ENCODE measurements at regions not wholly inside any gene's neighbourhood (a gene's known extent, or its start where the extent isn't known, plus 50 kb on each side); places are given as distances from the start of the nearest gene placed in this dataset.
A peak's percentile ranks its signal among the peaks of the same experiment; 100 is the strongest.

DNA sequence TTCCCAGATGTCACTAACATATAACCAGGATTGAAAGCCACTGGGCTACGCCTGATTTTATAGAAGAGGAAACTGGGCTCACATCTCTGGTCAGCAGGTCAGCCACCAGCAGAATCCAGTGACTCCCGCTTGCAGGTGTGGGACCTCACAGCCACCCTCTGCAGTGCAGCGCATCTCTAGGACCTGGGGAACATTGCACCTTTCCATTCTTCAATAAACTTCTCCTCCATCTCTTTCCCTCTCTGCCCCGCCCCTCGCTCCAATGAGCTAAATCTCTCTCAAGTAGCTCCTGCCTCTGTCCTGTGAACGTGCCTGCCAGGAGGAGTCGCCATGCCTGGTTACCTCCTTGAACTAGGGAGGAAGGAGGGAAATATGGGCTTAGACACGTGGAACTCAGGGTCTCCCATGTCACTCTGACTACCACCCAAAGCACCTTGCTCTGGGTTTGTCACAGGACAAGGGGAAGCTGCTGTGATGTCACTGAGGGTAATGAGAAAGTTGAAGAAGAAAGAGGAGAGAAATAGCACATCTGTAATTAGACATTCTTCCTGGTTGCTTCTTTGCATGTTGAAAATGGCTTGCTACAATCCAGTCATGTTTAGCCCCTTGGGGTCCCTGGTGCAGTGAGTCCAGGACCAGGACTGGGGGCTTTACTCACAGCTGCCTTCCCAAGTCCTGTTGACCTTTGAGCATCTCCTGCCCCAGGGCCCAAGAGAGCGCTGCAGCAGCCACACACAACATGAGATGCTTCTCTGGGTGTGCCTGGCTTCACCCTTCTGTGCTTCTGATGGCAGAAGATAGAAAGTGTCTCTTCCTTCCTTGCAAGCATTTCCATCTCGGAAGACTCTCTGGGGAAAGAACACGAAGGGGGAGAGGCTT lies 469.4 kb downstream of the PREX1 start:
- no peak for DNase-seq (ENCODE audit: low spot score)

GRCh38 chr20:48357714-48358113 lies 470.1 kb downstream of the PREX1 start:
- no peak for DNase-seq (ENCODE audit: low spot score)

DNA sequence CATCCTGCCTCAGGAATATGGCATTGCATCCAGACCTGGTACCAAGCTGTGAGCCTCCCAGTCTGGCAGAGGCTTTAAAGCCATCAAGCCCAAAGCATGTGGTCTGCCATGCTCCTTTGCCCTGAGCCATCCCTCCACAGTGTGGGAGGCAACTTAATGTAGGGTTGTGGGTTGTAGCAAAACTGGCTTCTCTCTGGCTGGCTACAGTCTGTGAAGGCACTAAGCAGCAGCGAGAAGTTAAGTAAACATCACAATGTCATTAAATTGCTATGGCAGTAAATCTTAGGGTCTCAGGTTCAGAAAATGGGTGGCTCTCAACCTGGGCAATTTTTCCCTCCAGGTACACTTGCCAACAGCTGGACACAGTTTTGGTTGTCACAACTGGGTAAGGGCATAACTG lies 472.9 kb downstream of the PREX1 start:
- no peak for DNase-seq (ENCODE audit: low spot score)

GRCh38 chr20:48354320-48354876 lies 473.4 kb downstream of the PREX1 start:
- DNase-seq (ENCODE audit: low spot score), result peak; percentile 14

GRCh38 chr20:48352628-48353027 lies 475.2 kb downstream of the PREX1 start:
- DNase-seq (ENCODE audit: low spot score), result no peak

DNA sequence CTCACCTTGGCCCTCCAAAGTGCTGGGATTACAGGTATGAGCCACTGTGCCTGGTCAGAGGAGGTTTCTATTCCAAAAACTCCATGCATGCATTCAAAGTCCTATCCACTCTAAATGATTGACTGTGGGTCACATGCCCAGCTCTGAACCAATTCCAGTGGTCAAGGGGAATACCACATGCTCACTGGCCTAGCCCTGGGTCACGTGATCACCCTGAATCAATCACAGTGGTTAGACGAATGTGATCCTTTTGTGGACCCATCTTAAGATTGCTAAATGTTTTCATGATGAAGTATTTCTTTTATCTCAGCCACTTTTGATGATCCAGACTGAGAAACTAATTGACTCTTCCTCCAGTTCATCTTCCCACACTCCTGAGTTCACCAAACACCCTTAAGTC lies 475.8 kb downstream of the PREX1 start:
- DNase-seq (ENCODE audit: low spot score), result no peak

DNA sequence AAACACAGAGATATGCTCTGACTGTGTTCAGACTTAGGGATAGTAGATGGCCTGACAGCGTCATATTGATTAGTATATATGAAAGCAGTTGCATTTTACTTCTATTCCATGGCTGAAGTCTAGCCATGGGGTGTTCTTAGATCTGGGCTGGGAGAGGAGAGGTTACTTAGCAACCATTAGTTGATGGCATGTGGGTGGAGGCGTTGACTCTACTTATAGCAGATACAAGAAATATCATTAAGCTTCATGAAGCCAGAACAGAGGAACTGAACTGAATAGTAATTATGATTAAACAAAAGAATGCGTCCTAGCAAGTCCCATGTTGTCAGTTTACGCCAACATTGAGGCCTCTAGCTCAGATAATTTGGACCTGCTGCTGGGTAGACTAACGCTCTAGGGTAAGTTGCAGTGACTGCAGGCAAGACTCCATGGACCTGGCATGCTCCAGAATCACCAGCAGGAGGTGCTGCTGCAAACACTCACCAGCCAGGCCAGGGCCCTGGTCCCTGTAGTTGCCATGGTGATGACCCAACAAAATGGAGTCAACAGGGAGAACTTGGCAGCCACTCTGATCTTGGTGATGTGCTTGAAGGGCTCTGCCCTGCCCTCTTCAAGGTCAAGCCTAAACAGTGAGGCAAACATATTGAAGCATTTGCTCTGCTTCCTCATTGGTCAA lies 477.3 kb downstream of the PREX1 start:
- DNase-seq (ENCODE audit: low spot score), result peak; percentile 55

GRCh38 chr20:48349656-48350055 lies 478.1 kb downstream of the PREX1 start:
- no peak for DNase-seq (ENCODE audit: low spot score)

GRCh38 chr20:48348022-48348421 lies 479.8 kb downstream of the PREX1 start:
- DNase-seq (ENCODE audit: low spot score), result no peak

DNA sequence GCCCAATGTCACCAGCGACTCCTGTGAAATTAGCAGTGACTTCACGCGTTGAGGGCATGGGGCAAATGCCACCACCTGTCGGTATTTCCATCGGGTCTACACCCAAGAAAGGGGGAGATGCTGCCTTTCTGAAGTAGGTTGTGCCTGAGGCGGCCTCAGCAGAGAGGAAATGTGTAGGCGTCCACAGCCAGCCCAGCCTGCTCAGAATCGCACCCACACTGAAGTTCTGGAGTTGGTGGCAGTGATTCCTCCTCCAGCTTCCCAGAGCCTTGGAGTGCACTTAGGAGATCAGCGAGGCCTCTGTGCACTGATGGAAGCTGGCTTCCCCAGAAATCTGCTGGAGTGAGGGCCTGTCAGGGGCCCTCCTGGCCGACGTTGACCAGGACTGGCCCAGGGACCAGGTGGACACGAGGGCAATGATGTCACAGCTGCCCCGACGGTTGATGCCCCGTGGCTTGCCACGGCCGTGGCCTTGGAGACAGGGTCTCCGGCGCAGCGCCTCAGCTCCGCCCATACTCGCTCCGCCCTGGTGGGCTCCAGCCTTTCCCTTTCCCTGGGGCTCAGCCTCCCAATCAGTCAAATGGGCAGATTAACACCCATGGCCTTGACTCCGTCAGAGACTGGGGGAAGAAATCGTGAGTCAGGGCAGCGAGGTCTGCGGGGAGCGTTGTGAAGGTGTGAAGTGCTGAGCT lies 484.8 kb downstream of the PREX1 start:
- no peak for DNase-seq (ENCODE audit: low spot score)

DNA sequence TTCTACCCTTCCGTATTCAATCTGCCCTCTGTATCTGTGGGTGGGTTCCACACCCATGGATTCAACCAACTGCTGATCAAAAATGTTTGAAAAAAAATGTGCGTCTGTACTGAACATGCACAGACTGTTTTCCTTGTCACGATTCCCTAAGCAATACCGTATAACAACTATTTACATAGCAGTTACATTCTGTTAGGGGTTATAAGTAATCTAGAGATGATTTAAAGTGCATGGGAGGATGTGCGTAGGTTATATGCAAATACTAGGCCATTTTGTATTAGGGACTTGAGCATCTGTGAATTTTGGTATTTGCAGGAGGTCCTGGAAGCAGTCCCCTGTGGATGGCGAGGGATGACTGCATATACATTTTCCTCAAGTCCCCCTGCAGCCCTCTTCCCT lies 486.9 kb downstream of the PREX1 start:
- DNase-seq (ENCODE audit: low spot score), result no peak

GRCh38 chr20:48339986-48340882 lies 487.6 kb downstream of the PREX1 start:
- no peak for DNase-seq (ENCODE audit: low spot score)

GRCh38 chr20:48339190-48339985 lies 488.4 kb downstream of the PREX1 start:
- DNase-seq (ENCODE audit: low spot score), result no peak

DNA sequence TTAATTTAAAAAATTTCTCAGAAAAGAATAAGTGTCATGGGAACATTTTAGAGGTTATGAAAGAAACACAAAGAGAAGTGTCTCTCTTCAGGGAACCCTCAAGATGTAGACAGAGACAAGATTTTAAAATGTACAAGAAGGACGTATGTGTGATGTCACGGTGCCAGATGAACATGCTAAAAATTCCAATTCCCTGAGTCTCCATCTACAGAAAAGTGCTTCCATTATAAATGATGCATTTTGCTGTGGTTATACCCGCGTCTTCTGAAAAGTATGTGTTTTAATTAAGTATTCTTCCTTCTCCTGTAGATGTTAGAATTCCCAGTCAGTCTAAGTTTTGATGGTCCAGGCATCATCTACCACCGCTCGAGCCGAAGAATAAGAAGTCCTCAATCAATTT lies 489.1 kb downstream of the PREX1 start:
- DNase-seq (ENCODE audit: low spot score), result no peak

GRCh38 chr20:48336597-48336996 lies 491.2 kb downstream of the PREX1 start:
- no peak for DNase-seq (ENCODE audit: low spot score)

GRCh38 chr20:48335308-48336050 lies 492.3 kb downstream of the PREX1 start:
- no peak for DNase-seq (ENCODE audit: low spot score)

GRCh38 chr20:48333707-48334106 lies 494.1 kb downstream of the PREX1 start:
- DNase-seq (ENCODE audit: low spot score), result no peak

GRCh38 chr20:48332555-48332954 lies 495.2 kb downstream of the PREX1 start:
- no peak for DNase-seq (ENCODE audit: low spot score)

DNA sequence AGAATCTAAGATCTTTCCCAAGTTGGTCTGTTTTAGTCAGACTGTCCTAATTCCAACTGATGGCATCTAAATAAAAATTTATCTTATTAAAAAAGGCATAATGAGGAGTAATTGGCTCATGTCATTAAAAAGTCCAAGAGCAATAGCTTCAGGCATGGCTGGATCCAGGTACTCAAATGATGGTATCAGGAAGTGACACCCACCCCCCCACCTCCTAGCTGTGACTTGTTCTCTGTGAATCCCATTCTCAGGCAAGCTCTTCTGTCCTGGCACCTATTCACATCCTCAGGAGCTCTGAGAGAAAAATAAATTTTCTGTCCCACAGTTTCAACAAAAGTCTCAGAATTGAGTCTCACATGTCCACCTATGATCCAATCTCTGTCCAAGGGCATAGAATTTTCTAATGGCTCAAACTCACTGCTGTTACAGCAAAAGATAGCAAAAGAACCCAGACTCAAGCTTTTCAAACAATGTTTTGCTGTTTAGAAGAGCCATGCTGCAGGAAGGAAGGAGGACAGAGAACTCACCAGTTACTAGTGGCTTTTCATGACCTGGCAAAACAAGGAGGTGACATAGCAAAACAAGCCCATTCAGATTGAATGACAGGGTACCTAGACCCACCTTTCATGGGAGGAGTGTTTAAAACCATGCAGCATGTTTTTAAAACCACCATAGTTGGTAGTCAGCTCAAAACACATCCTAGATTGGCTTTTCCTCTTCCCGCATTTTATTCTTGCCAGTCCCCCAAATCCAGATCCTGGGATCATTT lies 496.1 kb downstream of the PREX1 start:
- DNase-seq (ENCODE audit: low spot score), result no peak

All from NAMALWA (cell line).